SK-N-SH treated with all-trans-retinoic acid at 6 μM for 48 hours (cell line): ENCODE measurements at regions not wholly inside any gene's neighbourhood (a gene's known extent, or its start where the extent isn't known, plus 50 kb on each side); places are given as distances from the start of the nearest gene placed in this dataset.

Experiments
- ARNTL ChIP-seq: fragments of 450-650 bp; formaldehyde crosslinking; IDR thresholded peaks from 2 replicates; pipeline ENCODE4 v1.5.0; 2020; ENCODE audit warnings: low read depth, mild to moderate bottlenecking, moderate library complexity, borderline replicate concordance
- CSRNP3 ChIP-seq: fragments of 250-450 bp; sonication (Bioruptor Pico); IDR thresholded peaks from 2 replicates; pipeline ENCODE4 v1.5.1; 2021; ENCODE audit warnings: mild to moderate bottlenecking, moderate library complexity
- ISL1 ChIP-seq: fragments of 250-450 bp; sonication (Bioruptor Pico); IDR thresholded peaks from 2 replicates; pipeline ENCODE4 v2.1.2; 2022; ENCODE audit warnings: mild to moderate bottlenecking, moderate library complexity
- PATZ1 ChIP-seq: fragments of 250-450 bp; sonication (Bioruptor Pico); IDR thresholded peaks from 2 replicates; pipeline ENCODE4 v1.8.0; 2020; ENCODE audit warnings: mild to moderate bottlenecking, moderate library complexity, borderline replicate concordance
- RARB ChIP-seq: fragments of 250-450 bp; sonication (Bioruptor Pico); IDR thresholded peaks from 2 replicates; pipeline ENCODE4 v1.8.0; 2021; ENCODE audit warnings: mild to moderate bottlenecking, moderate library complexity
- ZFP30 ChIP-seq: fragments of 450-650 bp; formaldehyde crosslinking; IDR thresholded peaks from 2 replicates; pipeline ENCODE4 v1.5.0; 2022; ENCODE audit warnings: mild to moderate bottlenecking, moderate library complexity
- ZNF70 ChIP-seq: fragments of 450-650 bp; formaldehyde crosslinking; IDR thresholded peaks from 2 replicates; pipeline ENCODE4 v1.5.0; 2020; ENCODE audit warnings: mild to moderate bottlenecking, moderate library complexity

- no peak for TF ChIP-seq CSRNP3 (CRISPR knock-in tag)
- no peak for TF ChIP-seq ZNF70 (CRISPR knock-in tag)
- no peak for TF ChIP-seq ARNTL
- no peak for TF ChIP-seq ISL1
- TF ChIP-seq RARB (CRISPR knock-in tag): no peak
- TF ChIP-seq PATZ1 (CRISPR knock-in tag): no peak
- no peak for TF ChIP-seq ZFP30 (CRISPR knock-in tag)
Observed at GRCh38 chr13:82432949-82433348, 1449.3 kb downstream of the SLITRK1 start.
